ENCODE measurements at regions not wholly inside any gene's neighbourhood (a gene's known extent, or its start where the extent isn't known, plus 50 kb on each side); places are given as distances from the start of the nearest gene placed in this dataset.
"Not testable (repeated sequence)": the region's sequence is repeated elsewhere in the genome, so short reads cannot be mapped to it uniquely, and the experiment has no call there.

GRCh38 chr10:78436222-78436573, 402.5 kb downstream of the RPS24 start:
- DNase-seq (ENCODE audit: low read depth), result no peak

- no peak for DNase-seq (ENCODE audit: low read depth)
Measured at GRCh38 chr10:78436706-78437406, 403.2 kb downstream of the RPS24 start.

- no peak for DNase-seq (ENCODE audit: low read depth)
Measured at GRCh38 chr10:78437407-78437768, 403.7 kb downstream of the RPS24 start.

GRCh38 chr10:78437998-78438906, 404.6 kb downstream of the RPS24 start:
- DNase-seq (ENCODE audit: low read depth), result no peak

GRCh38 chr10:78438907-78439809, 405.5 kb downstream of the RPS24 start:
- no peak for DNase-seq (ENCODE audit: low read depth)

GRCh38 chr10:78441010-78441409, 407.3 kb downstream of the RPS24 start:
- no peak for DNase-seq (ENCODE audit: low read depth)

- no peak for DNase-seq (ENCODE audit: low read depth)
Measured at GRCh38 chr10:78441694-78442093, 408.0 kb downstream of the RPS24 start.

- no peak for DNase-seq (ENCODE audit: low read depth)
Measured at GRCh38 chr10:78442836-78443550, 409.3 kb downstream of the RPS24 start.

GRCh38 chr10:78443900-78444571, 410.4 kb downstream of the RPS24 start:
- DNase-seq (ENCODE audit: low read depth), result no peak

GRCh38 chr10:78444741-78445140, 411.1 kb downstream of the RPS24 start:
- DNase-seq (ENCODE audit: low read depth), result not testable (repeated sequence)

GRCh38 chr10:78445308-78445707, 411.6 kb downstream of the RPS24 start:
- DNase-seq (ENCODE audit: low read depth), result no peak

GRCh38 chr10:78448470-78448869, 414.8 kb downstream of the RPS24 start:
- no peak for DNase-seq (ENCODE audit: low read depth)

GRCh38 chr10:78448994-78449418, 415.3 kb downstream of the RPS24 start:
- DNase-seq (ENCODE audit: low read depth), result no peak

- DNase-seq (ENCODE audit: low read depth), result no peak
Measured at GRCh38 chr10:78449554-78449953, 415.9 kb downstream of the RPS24 start.

- DNase-seq (ENCODE audit: low read depth), result no peak
Measured at GRCh38 chr10:78450239-78450638, 416.6 kb downstream of the RPS24 start.

- DNase-seq (ENCODE audit: low read depth), result no peak
Measured at GRCh38 chr10:78450807-78451485, 417.3 kb downstream of the RPS24 start.

- DNase-seq (ENCODE audit: low read depth), result no peak
Measured at GRCh38 chr10:78451592-78451991, 417.9 kb downstream of the RPS24 start.

- DNase-seq (ENCODE audit: low read depth), result no peak
Measured at GRCh38 chr10:78454123-78454645, 420.5 kb downstream of the RPS24 start.

- no peak for DNase-seq (ENCODE audit: low read depth)
Measured at GRCh38 chr10:78455236-78455635, 421.6 kb downstream of the RPS24 start.

GRCh38 chr10:78455811-78456210, 422.1 kb downstream of the RPS24 start:
- DNase-seq (ENCODE audit: low read depth), result no peak
